Osteoblast (primary cell): ENCODE measurements at regions not wholly inside any gene's neighbourhood (a gene's known extent, or its start where the extent isn't known, plus 50 kb on each side); places are given as distances from the start of the nearest gene placed in this dataset.
A peak's percentile ranks its signal among the peaks of the same experiment; 100 is the strongest.

Source experiments
- DNase-seq: peaks from one replicate; pipeline ENCODE4 v3.0.0; 2011; ENCODE audit warnings: low spot score, mixed read lengths; ENCODE audit not compliant: insufficient read length; ENCODE audit errors: missing footprints
- H2AFZ ChIP-seq: 2 replicates; pipeline ENCODE4 v1.6.0; 2011; ENCODE audit warnings: mild to moderate bottlenecking, low read length
- H3K27ac ChIP-seq: 2 replicates; pipeline ENCODE4 v1.5.1; 2011; ENCODE audit warnings: mild to moderate bottlenecking, low read depth, low read length, moderate library complexity
- H3K27me3 ChIP-seq: 2 replicates; pipeline ENCODE4 v1.6.0; 2012; ENCODE audit warnings: mild to moderate bottlenecking, control low read depth, inconsistent platforms, low read length, moderate library complexity; ENCODE audit not compliant: insufficient read depth
- H3K36me3 ChIP-seq: 2 replicates; pipeline ENCODE4 v1.5.1; 2011; ENCODE audit warnings: mild to moderate bottlenecking, low read length, control low read depth, moderate library complexity; ENCODE audit not compliant: insufficient read depth
- H3K4me1 ChIP-seq: 2 replicates; pipeline ENCODE4 v1.5.1; 2011; ENCODE audit warnings: mild to moderate bottlenecking, low read length, control low read depth, moderate library complexity; ENCODE audit not compliant: insufficient read depth
- H3K4me2 ChIP-seq: 2 replicates; pipeline ENCODE4 v1.6.0; 2011; ENCODE audit warnings: mild to moderate bottlenecking, low read length; ENCODE audit not compliant: insufficient read depth
- H3K4me3 ChIP-seq: fragments of 200-600 bp; sonication (generic); 3 replicates; pipeline ENCODE4 v1.5.1; 2012; ENCODE audit warnings: mild to moderate bottlenecking, low read length, inconsistent platforms; ENCODE audit not compliant: insufficient read depth
- H3K79me2 ChIP-seq: 2 replicates; pipeline ENCODE4 v1.6.0; 2012; ENCODE audit warnings: mild to moderate bottlenecking, low read length, control low read depth, inconsistent platforms; ENCODE audit not compliant: insufficient read depth
- H3K9me3 ChIP-seq: 2 replicates; pipeline ENCODE4 v1.5.1; 2011; ENCODE audit warnings: low read depth, low read length, control low read depth
- H4K20me1 ChIP-seq: 2 replicates; pipeline ENCODE4 v1.6.0; 2012; ENCODE audit warnings: mild to moderate bottlenecking, low read length, control low read depth; ENCODE audit not compliant: insufficient read depth
- TF ChIP-seq, protein P1 (sequence below): IDR thresholded peaks from 2 replicates; pipeline ENCODE4 v1.5.1; 2011; ENCODE audit warnings: mild to moderate bottlenecking, low read depth, low read length, moderate library complexity; ENCODE audit errors: extremely low read depth

- Histone ChIP-seq H3K9me3 (no peaks in the 10 kb centered on the region), H4K20me1 (no peaks in the 10 kb centered on the region), H3K27ac (no peak overlapping the region), H3K4me3 (no peak overlapping the region), H3K27me3 (peaks cover 6% of the 10 kb centered on the region), H3K36me3 (no peaks in the 10 kb centered on the region), H2AFZ (no peak overlapping the region), H3K4me1 (no peaks in the 10 kb centered on the region), H3K4me2 (no peak overlapping the region), H3K79me2 (no peaks in the 10 kb centered on the region)
- DNase-seq = no peak
- TF ChIP-seq, protein P1, sequence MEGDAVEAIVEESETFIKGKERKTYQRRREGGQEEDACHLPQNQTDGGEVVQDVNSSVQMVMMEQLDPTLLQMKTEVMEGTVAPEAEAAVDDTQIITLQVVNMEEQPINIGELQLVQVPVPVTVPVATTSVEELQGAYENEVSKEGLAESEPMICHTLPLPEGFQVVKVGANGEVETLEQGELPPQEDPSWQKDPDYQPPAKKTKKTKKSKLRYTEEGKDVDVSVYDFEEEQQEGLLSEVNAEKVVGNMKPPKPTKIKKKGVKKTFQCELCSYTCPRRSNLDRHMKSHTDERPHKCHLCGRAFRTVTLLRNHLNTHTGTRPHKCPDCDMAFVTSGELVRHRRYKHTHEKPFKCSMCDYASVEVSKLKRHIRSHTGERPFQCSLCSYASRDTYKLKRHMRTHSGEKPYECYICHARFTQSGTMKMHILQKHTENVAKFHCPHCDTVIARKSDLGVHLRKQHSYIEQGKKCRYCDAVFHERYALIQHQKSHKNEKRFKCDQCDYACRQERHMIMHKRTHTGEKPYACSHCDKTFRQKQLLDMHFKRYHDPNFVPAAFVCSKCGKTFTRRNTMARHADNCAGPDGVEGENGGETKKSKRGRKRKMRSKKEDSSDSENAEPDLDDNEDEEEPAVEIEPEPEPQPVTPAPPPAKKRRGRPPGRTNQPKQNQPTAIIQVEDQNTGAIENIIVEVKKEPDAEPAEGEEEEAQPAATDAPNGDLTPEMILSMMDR = no peak
Observed at GRCh38 chr11:46223252-46223513, 54.3 kb upstream of the CREB3L1 start.

GRCh38 chr11:46222490-46223251 lies 54.8 kb upstream of the CREB3L1 start:
- peak; percentile 65 for DNase-seq
- no peak overlapping the region for H3K4me2 ChIP-seq
- TF ChIP-seq, protein P1 = peak; percentile 11
- no peaks in the 10 kb centered on the region for H3K36me3 ChIP-seq
- peaks cover 6% of the 10 kb centered on the region for H3K27me3 ChIP-seq
- no peaks in the 10 kb centered on the region for H4K20me1 ChIP-seq
- no peak overlapping the region for H3K4me3 ChIP-seq
- H3K79me2 ChIP-seq = no peaks in the 10 kb centered on the region
- H3K4me1 ChIP-seq = no peaks in the 10 kb centered on the region
- no peak overlapping the region for H3K27ac ChIP-seq
- H3K9me3 ChIP-seq = no peaks in the 10 kb centered on the region
- peak overlapping the region; percentile 45 for H2AFZ ChIP-seq

- Histone ChIP-seq H3K4me2 (no peak overlapping the region), H3K4me1 (no peaks in the 10 kb centered on the region), H3K27me3 (peaks cover 2% of the 10 kb centered on the region), H3K4me3 (no peak overlapping the region), H3K27ac (no peak overlapping the region), H3K9me3 (no peaks in the 10 kb centered on the region), H4K20me1 (no peaks in the 10 kb centered on the region), H3K79me2 (no peaks in the 10 kb centered on the region), H3K36me3 (no peaks in the 10 kb centered on the region), H2AFZ (peak overlapping the region; percentile 5)
- DNase-seq = no peak
- TF ChIP-seq, protein P1 = no peak
Observed at GRCh38 chr11:46220313-46220712, 57.1 kb upstream of the CREB3L1 start.

GRCh38 chr11:46216765-46217089 lies 60.7 kb upstream of the CREB3L1 start:
- Histone ChIP-seq H3K4me1 (no peaks in the 10 kb centered on the region), H3K27me3 (no peaks in the 10 kb centered on the region), H3K4me2 (peak overlapping the region; percentile 63), H3K9me3 (no peaks in the 10 kb centered on the region), H3K36me3 (no peaks in the 10 kb centered on the region), H4K20me1 (no peaks in the 10 kb centered on the region), H2AFZ (no peak overlapping the region), H3K27ac (no peak overlapping the region), H3K79me2 (no peaks in the 10 kb centered on the region), H3K4me3 (no peak overlapping the region)
- no peak for DNase-seq
- TF ChIP-seq, protein P1 = no peak
